M059J (cell line): ENCODE measurements at regions not wholly inside any gene's neighbourhood (a gene's known extent, or its start where the extent isn't known, plus 50 kb on each side); places are given as distances from the start of the nearest gene placed in this dataset.
"Not testable (repeated sequence)": the region's sequence is repeated elsewhere in the genome, so short reads cannot be mapped to it uniquely, and the experiment has no call there.

Source experiments
- DNase-seq: peaks from one replicate; pipeline ENCODE4 v3.0.0-alpha.2; 2012; ENCODE audit warnings: low read depth

DNA sequence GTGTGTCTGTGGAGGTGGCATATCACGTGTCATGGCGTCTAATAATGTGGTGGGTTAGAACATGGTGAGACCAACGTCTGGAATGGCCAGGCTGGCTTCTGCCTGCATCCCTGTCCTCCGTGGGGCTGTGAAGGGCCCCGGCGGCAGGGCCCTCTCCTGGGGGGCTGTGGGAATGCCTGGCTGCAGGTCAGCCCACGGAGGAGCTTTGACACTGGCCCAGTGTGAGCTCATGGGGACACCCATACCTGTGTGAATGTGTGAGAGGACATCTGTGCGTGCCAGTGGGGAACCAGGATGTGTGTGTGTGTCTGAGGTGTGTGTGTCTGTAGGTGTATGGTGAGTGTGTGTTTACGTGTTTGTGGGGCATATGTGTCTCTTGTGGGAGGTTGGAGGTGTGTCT lies 300.1 kb downstream of the TEX29 start:
- no peak for DNase-seq

DNA sequence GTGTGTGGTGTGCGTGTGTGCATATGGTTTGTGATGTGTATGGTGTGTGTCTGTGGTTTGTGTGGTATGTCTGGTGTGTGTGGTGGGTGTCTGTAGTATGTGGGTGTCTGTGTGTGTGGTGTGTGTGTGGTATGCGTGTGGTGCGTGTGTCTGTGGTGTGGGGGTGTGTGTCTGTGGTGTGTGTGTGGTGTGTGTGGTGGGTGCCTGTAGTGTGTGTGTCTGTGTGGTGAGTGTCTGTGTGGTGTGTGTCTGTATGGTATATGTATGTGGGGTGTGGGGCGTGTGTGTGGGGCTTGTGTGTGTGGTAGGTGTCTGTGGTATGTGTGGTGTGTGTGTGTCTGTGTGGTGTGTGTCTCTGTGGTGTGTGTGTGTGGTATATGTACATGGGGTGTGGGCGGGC lies 300.7 kb downstream of the TEX29 start:
- no peak for DNase-seq

DNA sequence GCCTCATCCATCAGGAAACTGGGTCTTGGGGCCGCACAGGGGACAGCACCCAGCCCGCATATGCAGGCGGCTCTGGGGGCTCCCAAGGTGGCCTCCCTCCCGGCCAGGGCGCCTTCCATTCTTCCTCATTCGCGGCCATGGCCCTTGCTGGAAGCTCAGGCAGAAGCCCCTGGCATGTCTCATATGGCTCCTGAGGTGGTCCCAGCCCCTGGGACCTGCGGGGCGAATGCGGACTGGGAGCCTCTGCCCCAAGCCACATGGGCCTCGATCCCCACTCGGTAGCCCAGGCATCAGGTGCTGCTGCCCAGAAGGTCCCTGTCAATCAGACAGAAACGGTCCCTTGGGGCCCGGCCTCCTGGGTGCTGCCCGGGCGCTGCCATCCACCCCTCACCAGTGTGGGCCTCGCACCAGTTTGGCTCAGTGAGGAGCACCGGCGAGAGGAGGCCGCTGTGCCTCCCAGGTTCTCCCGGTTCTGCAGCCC lies 301.6 kb downstream of the TEX29 start:
- no peak for DNase-seq

DNA sequence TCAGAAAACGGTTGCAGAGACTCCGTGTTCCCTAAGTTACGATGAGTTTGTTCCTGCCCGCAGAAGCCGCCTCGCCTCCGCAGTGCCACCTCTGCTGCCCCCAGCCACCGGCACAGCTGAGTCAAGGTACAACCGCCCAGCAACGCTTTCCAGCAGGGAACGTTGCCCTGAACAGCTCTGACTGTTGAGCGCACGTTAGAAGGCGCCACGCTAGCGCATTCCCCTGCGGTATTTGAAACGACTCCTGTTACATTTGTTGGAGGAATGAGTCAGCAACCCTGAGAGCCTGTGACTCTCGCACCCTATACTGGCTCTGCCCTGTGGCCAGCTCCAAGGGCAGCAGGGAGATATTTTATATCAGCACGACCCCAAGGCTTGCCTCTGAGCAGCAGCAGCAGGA lies 302.8 kb downstream of the TEX29 start:
- no peak for DNase-seq

DNA sequence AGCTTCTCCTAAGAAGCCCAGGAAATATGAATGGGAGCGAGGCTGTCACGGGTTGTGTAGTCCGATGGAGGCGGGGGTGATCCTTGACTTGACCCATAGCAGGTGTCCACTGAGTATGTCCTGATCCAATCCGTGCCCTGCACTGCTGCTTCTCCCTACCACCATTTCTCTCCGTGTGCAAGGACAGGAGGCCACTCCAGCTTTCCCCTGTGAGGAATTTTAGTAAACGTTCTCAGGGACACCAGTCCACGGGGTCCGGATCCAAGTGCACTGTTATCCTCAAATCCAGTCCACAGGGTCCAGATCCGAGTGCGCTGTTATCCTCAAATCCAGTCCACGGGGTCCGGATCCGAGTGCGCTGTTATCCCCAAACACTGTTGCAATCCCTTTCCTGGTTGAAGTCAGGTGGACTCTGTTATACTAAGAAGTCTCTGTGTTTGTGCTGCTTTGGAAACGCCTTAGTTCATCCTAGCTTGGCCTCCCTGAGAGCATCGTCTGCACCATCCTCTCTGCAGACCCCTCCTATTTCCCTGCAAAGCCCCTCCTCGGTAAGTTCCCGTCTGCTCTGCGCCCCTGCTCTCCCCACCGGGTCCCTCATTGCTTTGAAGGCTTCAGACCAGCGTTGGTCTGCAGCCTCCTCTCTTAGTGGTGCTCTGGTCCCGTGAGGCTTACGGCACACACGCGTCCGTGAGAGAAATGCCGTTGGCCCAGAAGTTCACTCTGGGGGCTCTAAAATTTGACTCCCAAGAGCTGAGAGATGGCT lies 303.5 kb downstream of the TEX29 start:
- DNase-seq = no peak

GRCh38 chr13:111625526-111626315 lies 305.3 kb downstream of the TEX29 start:
- DNase-seq = no peak

DNA sequence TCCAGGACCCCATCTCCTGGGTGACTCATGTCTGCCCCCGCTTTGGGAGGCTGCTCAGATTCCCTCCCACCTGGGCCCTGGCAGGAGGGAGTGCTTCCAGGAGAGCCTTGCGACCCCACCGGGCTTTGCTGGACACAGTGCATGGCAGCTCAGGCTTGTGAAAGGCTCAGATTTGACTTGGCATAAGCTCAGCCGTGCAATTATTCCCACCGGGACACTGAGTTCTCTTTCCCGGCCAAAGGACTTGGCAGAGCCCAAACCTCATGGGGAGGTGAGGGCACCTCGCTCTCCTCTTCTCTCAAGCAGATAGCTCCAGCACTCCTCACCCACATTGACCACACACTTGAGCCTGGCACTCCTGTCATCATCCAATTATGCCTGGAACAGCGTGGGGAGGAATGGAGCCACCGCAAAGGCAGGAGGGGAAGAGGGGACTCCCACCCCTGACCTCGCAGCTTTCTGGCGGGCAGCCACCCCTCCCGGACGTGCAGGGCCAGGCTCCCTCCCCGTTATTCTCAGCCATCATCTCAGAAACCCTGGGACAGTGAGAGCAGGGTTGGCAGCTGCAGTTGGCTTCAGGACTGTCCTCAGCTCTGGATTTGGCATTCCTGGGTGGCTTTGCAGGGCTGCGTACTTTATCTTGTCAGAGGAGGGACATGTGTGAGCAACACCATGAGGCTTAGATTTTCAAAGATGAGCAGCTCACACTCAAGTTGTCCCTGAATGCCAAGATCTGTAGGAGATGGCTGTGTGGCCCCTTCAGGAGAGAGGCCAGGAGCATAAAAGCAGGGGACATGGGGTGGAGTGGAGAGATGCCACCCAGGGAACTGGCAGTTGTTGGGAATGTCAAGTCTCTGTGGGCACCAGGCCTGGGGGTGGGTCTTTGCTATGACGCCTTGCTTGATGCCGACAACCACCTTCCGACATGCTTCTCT lies 306.2 kb downstream of the TEX29 start:
- no peak for DNase-seq

- DNase-seq = no peak
Measured at GRCh38 chr13:111627596-111627995, 307.2 kb downstream of the TEX29 start.

GRCh38 chr13:111629016-111629415 lies 308.6 kb downstream of the TEX29 start:
- DNase-seq = no peak

- no peak for DNase-seq
Measured at GRCh38 chr13:111629457-111629856, 309.0 kb downstream of the TEX29 start.

DNA sequence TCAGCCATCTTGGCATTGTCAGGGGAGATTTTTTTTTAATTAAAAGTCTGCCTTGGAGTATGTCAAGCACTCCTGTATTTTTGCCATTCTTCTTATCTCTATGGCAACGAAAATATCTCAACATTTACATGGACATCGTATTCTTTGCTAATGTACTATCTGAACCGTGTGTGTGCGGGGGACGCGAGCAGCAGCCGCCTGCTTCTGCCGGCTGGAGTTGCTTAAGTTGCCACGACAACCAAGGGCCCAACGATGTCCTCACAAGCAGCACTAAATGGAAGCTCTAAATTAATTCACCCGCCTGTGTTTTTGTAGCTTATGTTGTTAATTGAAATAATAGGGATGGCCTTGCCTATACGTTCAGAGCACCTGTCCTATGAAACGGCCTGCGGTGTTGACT lies 309.5 kb downstream of the TEX29 start:
- no peak for DNase-seq

DNA sequence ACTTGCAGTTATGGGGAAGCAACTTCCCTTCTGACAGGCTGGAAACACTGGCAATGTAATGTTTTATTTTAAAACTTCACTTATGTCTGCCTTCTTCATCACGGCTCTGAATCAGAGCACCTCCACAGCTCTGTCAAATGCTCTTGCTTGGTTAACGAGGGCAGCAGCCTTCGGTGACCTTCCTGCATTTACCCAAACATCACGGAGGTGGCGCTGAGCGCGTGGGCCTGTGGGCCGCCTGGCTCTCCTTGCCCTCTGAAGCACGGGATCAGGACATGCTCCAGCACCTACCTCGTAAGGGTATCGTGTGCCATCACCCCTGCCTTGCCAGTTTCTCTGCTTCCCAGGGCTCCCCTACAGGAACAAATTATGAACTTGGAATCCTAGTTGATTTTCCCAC lies 310.0 kb downstream of the TEX29 start:
- no peak for DNase-seq

- DNase-seq = not testable (repeated sequence)
Measured at GRCh38 chr13:111631271-111631670, 310.8 kb downstream of the TEX29 start.

GRCh38 chr13:111632906-111633305 lies 312.5 kb downstream of the TEX29 start:
- no peak for DNase-seq

DNA sequence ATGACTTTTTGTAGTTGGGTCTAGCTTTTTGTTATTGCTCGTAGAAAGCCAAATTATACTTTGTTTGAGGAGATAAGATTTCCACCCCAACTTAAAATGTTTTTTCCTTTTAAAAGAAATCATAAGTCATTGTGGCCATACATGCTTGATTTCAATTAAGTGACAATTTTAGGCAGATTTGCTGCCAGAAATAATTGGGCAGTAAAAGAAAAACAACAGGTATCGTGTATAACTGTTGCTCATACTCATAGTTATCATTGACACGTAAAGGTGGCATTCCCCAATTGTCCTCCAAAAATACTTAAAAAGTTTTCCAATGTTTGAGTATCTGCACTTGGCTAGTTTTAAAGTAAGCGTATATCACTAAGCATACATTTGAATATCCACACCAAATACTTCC lies 313.0 kb downstream of the TEX29 start:
- DNase-seq = no peak

DNA sequence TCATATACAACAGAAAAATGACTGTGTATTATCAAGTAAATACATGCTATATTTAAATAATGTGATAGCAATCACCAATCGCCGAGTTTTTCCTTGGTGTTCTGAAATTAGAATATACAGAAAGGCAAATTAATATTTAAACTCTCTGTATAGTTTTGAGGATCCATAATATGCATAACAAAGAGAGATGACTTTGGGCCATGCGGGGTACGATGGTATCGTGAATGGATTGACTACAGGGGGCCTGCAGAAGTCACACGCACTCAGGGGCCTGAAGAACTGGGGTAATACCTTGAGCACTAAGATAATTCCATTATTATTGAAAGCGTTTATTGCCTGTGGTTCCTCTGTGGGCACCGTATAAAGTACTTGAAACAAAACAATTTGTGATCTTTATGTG lies 314.0 kb downstream of the TEX29 start:
- no peak for DNase-seq

- DNase-seq = no peak
Measured at GRCh38 chr13:111636271-111636670, 315.8 kb downstream of the TEX29 start.

GRCh38 chr13:111636804-111637203 lies 316.4 kb downstream of the TEX29 start:
- no peak for DNase-seq

DNA sequence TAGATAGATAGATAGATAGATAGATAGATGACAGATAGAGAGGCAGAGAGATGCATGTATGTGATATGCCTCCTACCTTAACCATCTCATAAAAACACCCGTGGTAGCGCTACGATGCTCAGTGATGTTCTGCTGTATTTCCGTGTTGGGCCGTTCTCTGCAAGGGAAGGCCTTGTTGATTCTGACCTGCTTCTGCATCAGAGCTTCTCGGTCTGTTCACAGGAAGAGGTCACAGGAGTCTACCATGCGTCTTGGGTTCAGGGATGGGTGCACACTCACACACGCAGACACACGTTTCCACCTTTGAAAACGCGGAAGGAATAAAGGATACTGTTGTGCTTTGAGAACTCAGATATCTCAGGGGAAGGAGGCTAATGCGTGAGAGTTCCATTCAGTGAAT lies 316.9 kb downstream of the TEX29 start:
- no peak for DNase-seq

DNA sequence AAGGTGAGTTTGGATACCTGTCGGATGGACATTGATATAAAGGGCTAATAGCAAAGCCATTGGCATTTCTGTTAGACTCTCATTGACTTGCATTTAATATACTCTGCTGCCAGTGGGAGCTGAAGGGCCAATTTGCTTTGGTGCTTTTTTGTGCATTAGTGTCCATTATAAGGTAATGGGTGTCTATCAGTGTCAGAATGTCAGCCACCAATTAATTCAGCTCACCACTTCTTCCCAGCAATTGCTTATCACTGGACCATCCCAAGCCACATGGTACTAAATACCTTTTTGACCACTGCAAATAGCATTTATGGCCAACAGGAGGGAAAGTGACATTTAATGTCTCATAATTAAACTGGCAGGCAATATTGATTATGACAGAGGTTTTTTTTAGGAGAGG lies 317.8 kb downstream of the TEX29 start:
- no peak for DNase-seq

- DNase-seq = no peak
Measured at GRCh38 chr13:111639196-111639705, 318.8 kb downstream of the TEX29 start.

DNA sequence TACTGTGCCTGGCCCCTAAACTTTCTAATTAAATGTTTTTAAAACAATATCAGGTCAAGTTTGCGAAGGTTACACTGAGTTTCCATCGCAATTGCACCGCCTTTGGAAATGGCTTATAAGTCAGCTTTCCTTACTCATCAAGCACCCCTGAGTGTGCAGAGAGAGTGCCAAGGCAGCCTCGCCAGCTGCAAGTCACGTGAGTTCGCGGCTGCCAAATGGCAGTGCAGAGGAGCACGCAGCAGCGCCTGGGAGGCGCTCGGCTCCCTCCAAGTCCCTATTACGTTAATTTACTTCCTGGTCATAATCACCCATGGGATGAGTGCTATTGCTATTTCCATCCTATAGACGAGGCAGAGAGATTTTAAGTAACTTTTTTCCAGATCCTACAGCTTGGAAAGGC lies 319.6 kb downstream of the TEX29 start:
- DNase-seq = peak; percentile 2
